DND-41 (cell line): ENCODE measurements at regions not wholly inside any gene's neighbourhood (a gene's known extent, or its start where the extent isn't known, plus 50 kb on each side); places are given as distances from the start of the nearest gene placed in this dataset.

ENCODE experiments used
- ATAC-seq: fragments of 200-7000 bp; cut with Tn5 transposase; 3 replicates; pipeline ENCODE4 v1.9.1; 2021; ENCODE audit warnings: low read depth; ENCODE audit not compliant: insufficient read depth
- DNase-seq: peaks from one replicate; pipeline ENCODE4 v3.0.0-alpha.2; 2020
- H2AFZ ChIP-seq: 2 replicates; pipeline ENCODE4 v1.6.0; 2012; ENCODE audit warnings: low read depth, low read length
- H3K27ac ChIP-seq: 2 replicates; pipeline ENCODE4 v1.5.1; 2012; ENCODE audit warnings: low read length, inconsistent platforms
- H3K27me3 ChIP-seq: fragments of 200-600 bp; sonication (generic); 2 replicates; pipeline ENCODE4 v1.6.0; 2012; ENCODE audit warnings: low read length, mild to moderate bottlenecking, inconsistent platforms; ENCODE audit not compliant: insufficient read depth, poor library complexity
- H3K36me3 ChIP-seq: 2 replicates; pipeline ENCODE4 v1.5.1; 2012; ENCODE audit warnings: low read length, inconsistent platforms; ENCODE audit not compliant: insufficient read depth
- H3K4me1 ChIP-seq: 2 replicates; pipeline ENCODE4 v1.5.1; 2012; ENCODE audit warnings: mild to moderate bottlenecking, low read length; ENCODE audit not compliant: insufficient read depth
- H3K4me2 ChIP-seq: 2 replicates; pipeline ENCODE4 v1.6.0; 2012; ENCODE audit warnings: mild to moderate bottlenecking, moderate library complexity, low read length, inconsistent platforms; ENCODE audit not compliant: insufficient read depth
- H3K4me3 ChIP-seq, 2 experiments: fragments of 200-600 bp in 1 of 2; shearing (Covaris generic) in 1 of 2; 2 replicates each; pipeline ENCODE4 v1.5.1; 2012 to 2016; ENCODE audit warnings: inconsistent platforms in 2 of 2, low read length in 2 of 2, mild to moderate bottlenecking in 2 of 2, low read depth in 1 of 2, moderate library complexity in 1 of 2
- H3K79me2 ChIP-seq: 2 replicates; pipeline ENCODE4 v1.6.0; 2012; ENCODE audit warnings: low read length, inconsistent platforms; ENCODE audit not compliant: insufficient read depth
- H3K9ac ChIP-seq: 2 replicates; pipeline ENCODE4 v1.6.0; 2012; ENCODE audit warnings: low read depth, mild to moderate bottlenecking, inconsistent platforms, low read length, moderate library complexity
- H3K9me3 ChIP-seq: 2 replicates; pipeline ENCODE4 v1.5.1; 2012; ENCODE audit warnings: low read length, moderate library complexity, mild to moderate bottlenecking, inconsistent platforms; ENCODE audit not compliant: insufficient read depth, severe bottlenecking
- H4K20me1 ChIP-seq: 2 replicates; pipeline ENCODE4 v1.6.0; 2012; ENCODE audit warnings: low read length; ENCODE audit not compliant: insufficient read depth
- EZH2 ChIP-seq: IDR thresholded peaks from 3 replicates; pipeline ENCODE4 v1.6.1; 2012; ENCODE audit warnings: borderline replicate concordance, low read depth, mild to moderate bottlenecking, moderate library complexity, low read length, inconsistent platforms; ENCODE audit not compliant: severe bottlenecking
- TF ChIP-seq, protein P1 (sequence below): IDR thresholded peaks from 2 replicates; pipeline ENCODE4 v1.5.1; 2012; ENCODE audit warnings: borderline replicate concordance, low read length, moderate library complexity, mild to moderate bottlenecking; ENCODE audit not compliant: poor library complexity, severe bottlenecking; ENCODE audit errors: extremely low read depth

DNA sequence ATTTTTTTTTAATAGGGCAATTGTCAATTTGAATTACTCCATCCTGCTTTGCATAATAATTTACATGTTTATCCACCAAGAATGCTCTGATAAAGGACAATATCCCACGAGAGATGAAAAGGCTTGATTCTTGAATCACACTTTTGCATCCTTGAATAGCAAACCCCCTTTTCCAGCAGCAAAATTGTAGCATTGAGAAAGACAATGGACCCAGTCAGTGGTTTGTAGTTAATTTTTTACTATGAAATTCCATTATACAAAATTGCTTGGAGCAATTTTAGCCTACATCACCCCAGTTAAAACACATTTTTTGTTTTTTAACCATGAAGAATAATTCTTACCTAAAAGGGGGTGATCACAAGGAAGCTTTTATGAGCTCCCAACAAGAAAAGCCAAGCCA lies 255.1 kb downstream of the RND3 start:
- H4K20me1 ChIP-seq, result no peaks in the 10 kb centered on the region
- H3K36me3 ChIP-seq, result no peaks in the 10 kb centered on the region
- ATAC-seq (no peak), DNase-seq (no peak)
- no peak overlapping the region for H2AFZ ChIP-seq
- peaks cover 7% of the 10 kb centered on the region; the same call in 1 of the 2 replicates for H3K4me1 ChIP-seq
- TF ChIP-seq EZH2, result no peak
- TF ChIP-seq, protein P1, sequence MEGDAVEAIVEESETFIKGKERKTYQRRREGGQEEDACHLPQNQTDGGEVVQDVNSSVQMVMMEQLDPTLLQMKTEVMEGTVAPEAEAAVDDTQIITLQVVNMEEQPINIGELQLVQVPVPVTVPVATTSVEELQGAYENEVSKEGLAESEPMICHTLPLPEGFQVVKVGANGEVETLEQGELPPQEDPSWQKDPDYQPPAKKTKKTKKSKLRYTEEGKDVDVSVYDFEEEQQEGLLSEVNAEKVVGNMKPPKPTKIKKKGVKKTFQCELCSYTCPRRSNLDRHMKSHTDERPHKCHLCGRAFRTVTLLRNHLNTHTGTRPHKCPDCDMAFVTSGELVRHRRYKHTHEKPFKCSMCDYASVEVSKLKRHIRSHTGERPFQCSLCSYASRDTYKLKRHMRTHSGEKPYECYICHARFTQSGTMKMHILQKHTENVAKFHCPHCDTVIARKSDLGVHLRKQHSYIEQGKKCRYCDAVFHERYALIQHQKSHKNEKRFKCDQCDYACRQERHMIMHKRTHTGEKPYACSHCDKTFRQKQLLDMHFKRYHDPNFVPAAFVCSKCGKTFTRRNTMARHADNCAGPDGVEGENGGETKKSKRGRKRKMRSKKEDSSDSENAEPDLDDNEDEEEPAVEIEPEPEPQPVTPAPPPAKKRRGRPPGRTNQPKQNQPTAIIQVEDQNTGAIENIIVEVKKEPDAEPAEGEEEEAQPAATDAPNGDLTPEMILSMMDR, result no peak
- H3K9me3 ChIP-seq, result no peaks in the 10 kb centered on the region
- no peaks in the 10 kb centered on the region for H3K79me2 ChIP-seq
- no peak overlapping the region for H3K4me3 ChIP-seq
- no peak overlapping the region for H3K9ac ChIP-seq
- no peaks in the 10 kb centered on the region for H3K27me3 ChIP-seq
- H3K27ac ChIP-seq, result no peak overlapping the region
- no peak overlapping the region for H3K4me2 ChIP-seq

DNA sequence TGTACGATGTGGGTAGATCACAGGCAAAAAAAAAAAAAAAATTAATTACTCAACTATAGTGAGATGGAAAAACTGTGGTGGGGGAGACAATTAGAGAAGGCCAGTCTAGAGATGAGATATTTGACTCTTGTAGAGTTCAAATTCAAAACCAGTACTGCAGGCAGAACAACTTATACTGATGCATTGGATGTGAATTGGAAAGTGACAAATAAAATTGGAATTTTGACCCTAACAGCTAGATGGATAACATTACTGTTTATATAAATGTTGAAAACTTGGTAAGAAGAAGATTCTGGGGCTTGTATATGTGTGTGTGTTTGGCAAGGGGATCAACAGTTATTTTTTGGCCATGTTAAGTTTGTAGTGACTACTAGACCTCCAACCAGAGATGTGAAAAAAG lies 256.9 kb downstream of the RND3 start:
- H3K9me3 ChIP-seq, result no peaks in the 10 kb centered on the region
- no peak overlapping the region for H3K9ac ChIP-seq
- no peak for TF ChIP-seq EZH2
- TF ChIP-seq, protein P1, result no peak
- no peak overlapping the region for H2AFZ ChIP-seq
- no peak overlapping the region for H3K4me2 ChIP-seq
- H3K79me2 ChIP-seq, result no peaks in the 10 kb centered on the region
- ATAC-seq (no peak), DNase-seq (no peak)
- H3K27ac ChIP-seq, result no peak overlapping the region
- H3K27me3 ChIP-seq, result no peaks in the 10 kb centered on the region
- no peaks in the 10 kb centered on the region for H4K20me1 ChIP-seq
- H3K36me3 ChIP-seq, result no peaks in the 10 kb centered on the region
- H3K4me3 ChIP-seq, result no peak overlapping the region
- H3K4me1 ChIP-seq, result peaks cover 7% of the 10 kb centered on the region; the same call in 1 of the 2 replicates

DNA sequence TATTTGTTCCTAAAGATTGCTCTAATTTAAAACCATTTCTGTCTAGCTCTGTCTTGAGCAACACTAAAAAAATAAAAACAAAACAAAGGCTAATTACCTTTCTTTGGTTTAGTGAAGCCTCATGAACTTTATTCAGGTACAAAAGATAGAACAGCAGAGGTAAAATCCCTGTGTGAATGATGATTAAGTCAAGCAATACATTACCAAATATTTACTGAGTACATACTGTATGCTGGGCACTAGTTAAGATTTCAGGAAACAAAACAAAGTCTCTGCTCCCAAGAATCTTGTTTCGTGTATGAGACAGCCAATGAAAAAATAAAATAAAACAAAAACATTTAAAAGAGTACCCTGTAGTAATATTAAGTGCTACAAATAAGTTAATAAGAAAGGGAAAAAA lies 257.5 kb downstream of the RND3 start:
- DNase-seq, result no peak
- no peaks in the 10 kb centered on the region for H3K79me2 ChIP-seq
- H3K9ac ChIP-seq, result no peak overlapping the region
- no peak for TF ChIP-seq EZH2
- TF ChIP-seq, protein P1, result no peak
- no peaks in the 10 kb centered on the region for H4K20me1 ChIP-seq
- H3K4me1 ChIP-seq, result peaks cover 7% of the 10 kb centered on the region; the same call in 1 of the 2 replicates
- ATAC-seq, result no peak
- no peak overlapping the region for H3K4me3 ChIP-seq
- no peaks in the 10 kb centered on the region for H3K36me3 ChIP-seq
- H3K27ac ChIP-seq, result no peak overlapping the region
- H2AFZ ChIP-seq, result no peak overlapping the region
- H3K9me3 ChIP-seq, result no peaks in the 10 kb centered on the region
- H3K27me3 ChIP-seq, result no peaks in the 10 kb centered on the region
- H3K4me2 ChIP-seq, result no peak overlapping the region

DNA sequence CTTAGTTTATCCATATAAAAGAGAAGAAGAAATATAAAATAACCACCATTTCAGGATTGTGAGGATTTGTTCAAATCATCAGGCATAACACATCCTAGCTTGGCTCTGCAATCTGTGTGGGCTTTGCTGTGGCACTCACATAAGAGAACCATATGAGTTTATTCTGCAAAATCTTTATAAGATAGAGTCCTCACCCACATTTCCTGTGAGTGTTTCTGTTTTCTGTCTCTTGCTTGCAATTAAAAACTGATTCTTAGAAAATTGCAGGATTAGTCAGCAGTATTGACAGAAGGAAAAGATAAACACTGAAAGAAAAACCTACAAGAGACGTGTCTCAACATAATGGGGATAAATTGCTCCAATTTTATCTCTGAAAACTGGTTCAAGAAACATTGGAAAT lies 258.5 kb downstream of the RND3 start:
- Histone ChIP-seq H4K20me1 (no peaks in the 10 kb centered on the region), H3K9ac (no peak overlapping the region), H3K4me2 (no peak overlapping the region), H3K4me1 (peaks cover 7% of the 10 kb centered on the region; the same call in 1 of the 2 replicates), H3K27me3 (no peaks in the 10 kb centered on the region), H2AFZ (no peak overlapping the region), H3K4me3 (no peak overlapping the region), H3K9me3 (no peaks in the 10 kb centered on the region), H3K27ac (no peak overlapping the region), H3K36me3 (no peaks in the 10 kb centered on the region), H3K79me2 (no peaks in the 10 kb centered on the region)
- TF ChIP-seq, protein P1, result no peak
- TF ChIP-seq EZH2, result no peak
- DNase-seq, result no peak
- no peak for ATAC-seq
